ENCODE measurements at regions not wholly inside any gene's neighbourhood (a gene's known extent, or its start where the extent isn't known, plus 50 kb on each side); places are given as distances from the start of the nearest gene placed in this dataset.

DNA sequence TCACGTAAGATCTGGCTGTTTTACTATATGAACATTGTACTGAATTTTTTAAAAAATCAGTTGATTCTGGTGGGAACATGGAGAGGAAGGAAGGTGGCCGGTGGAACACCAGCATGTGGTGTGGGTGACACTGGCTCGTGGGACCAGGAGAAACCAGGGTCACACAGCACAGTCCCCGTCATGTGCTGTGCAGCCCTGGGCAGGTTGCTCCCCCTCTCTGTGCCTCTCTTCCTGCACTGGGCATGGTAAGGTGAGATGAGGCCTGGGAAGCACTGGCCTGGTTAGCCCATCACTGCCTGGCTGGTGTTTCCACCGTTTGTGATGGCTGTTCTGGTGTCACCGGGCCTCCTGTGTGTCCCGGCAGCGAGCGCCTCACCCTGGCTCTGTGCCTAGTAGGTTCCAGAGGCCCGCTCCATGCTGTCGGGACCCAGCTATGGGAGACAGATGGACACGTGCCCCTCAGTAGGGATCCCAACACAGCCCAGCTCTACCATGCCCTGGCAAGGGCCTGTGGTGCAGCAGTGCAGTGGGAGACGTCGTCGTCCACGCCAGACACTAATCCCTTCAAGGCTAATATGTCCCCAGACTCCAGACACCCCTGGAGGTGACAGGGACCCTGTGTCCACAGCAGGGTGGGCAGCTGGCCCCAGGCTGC, 88.2 kb upstream of the LINC01488 start:
- no peaks in the 10 kb centered on the region for H3K9me3 ChIP-seq (ENCODE audit: control insufficient read depth, low read length)

DNA sequence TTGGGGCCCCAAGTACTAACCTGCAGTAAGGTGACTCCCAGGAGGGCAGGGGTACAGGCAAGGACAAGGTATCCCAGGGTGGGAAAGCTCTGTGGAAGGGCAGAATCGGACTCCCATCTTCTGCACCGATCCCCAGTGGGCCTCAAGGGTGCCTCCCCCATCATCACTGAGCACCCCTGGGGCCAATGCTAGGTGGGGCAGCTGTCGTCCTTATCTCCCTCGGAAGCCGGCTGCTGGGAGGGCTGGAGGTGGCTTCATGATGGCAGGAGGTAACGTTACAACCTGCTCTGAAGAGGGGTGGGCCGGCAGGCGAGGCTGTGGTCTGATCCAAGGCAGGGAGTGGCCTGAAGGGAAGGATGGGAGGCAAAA, 87.6 kb upstream of the LINC01488 start:
- Histone ChIP-seq H3K9me3 (ENCODE audit: control insufficient read depth, low read length) (no peaks in the 10 kb centered on the region), H3K4me3 (ENCODE audit: low read length) (no peak overlapping the region), H3K27me3 (ENCODE audit: control insufficient read depth, insufficient read depth, low read length) (no peaks in the 10 kb centered on the region), H3K36me3 (ENCODE audit: control insufficient read depth, insufficient read depth, low read length) (no peaks in the 10 kb centered on the region), H3K4me1 (ENCODE audit: control insufficient read depth, insufficient read depth, low read length) (peaks cover 2% of the 10 kb centered on the region), H3K9ac (ENCODE audit: low read length) (no peak overlapping the region)

More for the DNA sequence above, 88.2 kb upstream of the LINC01488 start:
- H3K36me3 ChIP-seq (ENCODE audit: control insufficient read depth, insufficient read depth, low read length) = no peaks in the 10 kb centered on the region
- H3K4me1 ChIP-seq (ENCODE audit: control insufficient read depth, insufficient read depth, low read length) = peaks cover 4% of the 10 kb centered on the region
- H3K9ac ChIP-seq (ENCODE audit: low read length) = no peak overlapping the region
- H3K27me3 ChIP-seq (ENCODE audit: control insufficient read depth, insufficient read depth, low read length) = no peaks in the 10 kb centered on the region
- H3K4me3 ChIP-seq (ENCODE audit: low read length) = no peak overlapping the region

DNA sequence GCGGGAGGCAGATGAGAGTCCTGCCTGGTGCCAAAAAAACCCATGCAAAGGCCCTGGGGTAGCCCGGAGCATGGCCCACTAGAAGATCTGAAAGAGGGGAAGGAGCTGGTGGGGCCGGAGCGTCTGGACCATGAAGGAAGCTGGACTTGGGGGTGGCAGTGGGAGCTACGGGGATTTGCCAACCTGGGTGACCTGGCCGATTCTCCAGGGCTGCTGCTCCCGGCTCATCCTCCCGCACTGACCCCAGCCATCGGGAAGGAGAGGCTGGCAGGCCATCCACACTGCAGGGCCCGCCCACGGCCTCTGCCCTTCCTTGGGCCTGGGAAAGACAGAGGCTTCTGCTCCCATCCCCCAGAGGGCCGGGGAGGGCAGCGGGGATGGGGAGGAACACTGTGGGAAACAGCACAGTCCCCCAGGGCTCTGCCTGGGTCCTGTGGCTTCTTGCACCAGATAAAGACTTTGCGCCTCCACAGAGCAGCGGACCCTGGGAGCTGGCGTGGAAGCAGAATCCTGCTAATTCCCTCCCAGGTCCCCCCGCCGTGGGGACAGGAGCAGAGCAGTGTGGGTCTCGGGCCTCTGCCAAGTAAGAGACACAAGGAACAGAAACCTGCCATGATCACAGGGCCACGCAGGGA, 87.1 kb upstream of the LINC01488 start:
- no peak overlapping the region for H3K9ac ChIP-seq (ENCODE audit: low read length)
- no peak overlapping the region for H3K4me3 ChIP-seq (ENCODE audit: low read length)
- no peaks in the 10 kb centered on the region for H3K9me3 ChIP-seq (ENCODE audit: control insufficient read depth, low read length)
- no peaks in the 10 kb centered on the region for H3K4me1 ChIP-seq (ENCODE audit: control insufficient read depth, insufficient read depth, low read length)
- no peaks in the 10 kb centered on the region for H3K27me3 ChIP-seq (ENCODE audit: control insufficient read depth, insufficient read depth, low read length)
- H3K36me3 ChIP-seq (ENCODE audit: control insufficient read depth, insufficient read depth, low read length) = no peaks in the 10 kb centered on the region

DNA sequence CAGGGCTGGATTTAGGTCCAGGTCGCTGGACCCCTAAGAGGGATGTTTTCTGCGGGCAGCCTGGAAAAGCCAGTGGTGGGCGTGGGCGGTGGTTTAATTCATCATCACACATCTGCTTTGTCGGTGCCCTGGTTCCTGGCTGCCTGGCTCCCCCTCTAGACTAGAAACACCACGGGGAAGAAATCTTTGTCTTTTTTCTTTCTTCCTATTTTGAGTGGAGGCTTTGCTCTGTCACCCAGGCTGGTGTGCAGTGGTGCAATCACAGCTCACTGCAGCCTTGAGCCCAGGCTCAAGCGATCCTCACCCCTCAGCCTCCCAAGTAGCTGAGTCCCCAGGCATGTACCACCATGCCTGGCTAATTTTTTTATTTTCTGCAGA, 86.6 kb upstream of the LINC01488 start:
- no peaks in the 10 kb centered on the region for H3K4me1 ChIP-seq (ENCODE audit: control insufficient read depth, insufficient read depth, low read length)
- H3K4me3 ChIP-seq (ENCODE audit: low read length) = no peak overlapping the region
- no peaks in the 10 kb centered on the region for H3K9me3 ChIP-seq (ENCODE audit: control insufficient read depth, low read length)
- no peaks in the 10 kb centered on the region for H3K36me3 ChIP-seq (ENCODE audit: control insufficient read depth, insufficient read depth, low read length)
- H3K27me3 ChIP-seq (ENCODE audit: control insufficient read depth, insufficient read depth, low read length) = no peaks in the 10 kb centered on the region
- H3K9ac ChIP-seq (ENCODE audit: low read length) = no peak overlapping the region

DNA sequence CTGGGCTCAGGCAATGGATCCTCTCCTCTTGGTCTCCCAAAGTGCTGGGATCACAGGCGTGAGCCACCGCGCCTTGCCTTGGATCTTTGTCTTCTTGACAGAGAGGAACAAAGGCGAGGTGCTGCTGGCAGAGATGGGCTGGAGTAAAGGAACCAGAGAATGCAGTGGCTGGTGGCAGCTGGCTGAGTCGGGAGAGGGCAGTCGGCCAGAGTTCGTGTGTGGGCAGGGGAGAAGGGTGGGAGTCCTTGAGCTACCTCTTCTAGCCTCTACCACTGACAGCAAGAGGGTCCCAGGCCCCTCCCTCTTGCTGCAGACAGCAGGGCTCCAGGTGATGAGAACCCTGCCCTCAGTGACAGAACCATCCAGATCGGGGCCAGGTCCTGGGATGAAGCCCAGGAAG, 86.2 kb upstream of the LINC01488 start:
- no peak overlapping the region for H3K4me3 ChIP-seq (ENCODE audit: low read length)
- no peak overlapping the region for H3K9ac ChIP-seq (ENCODE audit: low read length)
- no peaks in the 10 kb centered on the region for H3K4me1 ChIP-seq (ENCODE audit: control insufficient read depth, insufficient read depth, low read length)
- no peaks in the 10 kb centered on the region for H3K36me3 ChIP-seq (ENCODE audit: control insufficient read depth, insufficient read depth, low read length)
- H3K9me3 ChIP-seq (ENCODE audit: control insufficient read depth, low read length) = no peaks in the 10 kb centered on the region
- no peaks in the 10 kb centered on the region for H3K27me3 ChIP-seq (ENCODE audit: control insufficient read depth, insufficient read depth, low read length)

DNA sequence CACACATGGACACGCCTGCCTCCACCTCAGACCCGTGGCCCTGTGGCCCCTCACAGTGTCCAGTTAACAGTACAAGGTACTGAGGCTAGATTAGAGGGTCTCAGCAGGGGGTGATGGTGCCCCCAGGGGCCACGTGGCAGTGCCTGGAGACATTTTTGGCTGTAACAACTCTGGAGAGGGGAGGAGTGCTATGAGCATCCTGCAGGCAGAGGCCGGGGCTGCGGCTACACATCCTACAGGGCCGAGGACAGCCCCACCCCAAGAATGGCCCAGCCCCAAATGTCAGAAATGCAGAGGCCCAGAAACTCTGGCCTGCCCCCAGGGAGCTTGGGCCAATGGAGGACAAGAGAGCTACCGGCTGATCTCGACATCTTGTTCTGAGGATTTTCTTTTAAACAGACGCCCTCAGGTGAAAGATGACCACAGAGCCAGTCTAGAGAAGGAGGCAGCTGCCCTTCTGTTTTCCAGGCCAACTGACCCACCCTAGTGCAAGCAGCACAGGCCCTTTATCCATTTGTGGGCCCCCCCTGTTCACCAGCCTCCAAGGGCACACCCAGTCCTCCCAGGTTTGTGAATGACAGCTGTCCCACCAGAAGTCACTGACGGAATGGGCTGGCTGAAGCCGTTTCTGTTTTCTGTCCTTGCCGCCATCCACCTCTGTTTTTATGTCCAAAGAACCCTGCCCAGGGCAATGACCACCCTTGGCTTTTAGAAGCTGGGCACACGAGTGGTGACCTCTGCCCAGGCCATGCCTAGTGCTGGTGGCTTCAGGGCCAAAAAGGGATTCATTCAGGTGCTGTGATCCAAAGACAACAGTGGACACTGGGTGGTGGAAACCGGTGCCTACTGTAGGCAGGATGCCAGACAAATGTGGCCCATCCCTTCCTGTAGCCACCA, 85.2 kb upstream of the LINC01488 start:
- H3K9ac ChIP-seq (ENCODE audit: low read length) = no peak overlapping the region
- H3K9me3 ChIP-seq (ENCODE audit: control insufficient read depth, low read length) = no peaks in the 10 kb centered on the region
- H3K36me3 ChIP-seq (ENCODE audit: control insufficient read depth, insufficient read depth, low read length) = no peaks in the 10 kb centered on the region
- H3K4me1 ChIP-seq (ENCODE audit: control insufficient read depth, insufficient read depth, low read length) = no peaks in the 10 kb centered on the region
- no peak overlapping the region for H3K4me3 ChIP-seq (ENCODE audit: low read length)
- H3K27me3 ChIP-seq (ENCODE audit: control insufficient read depth, insufficient read depth, low read length) = no peaks in the 10 kb centered on the region

DNA sequence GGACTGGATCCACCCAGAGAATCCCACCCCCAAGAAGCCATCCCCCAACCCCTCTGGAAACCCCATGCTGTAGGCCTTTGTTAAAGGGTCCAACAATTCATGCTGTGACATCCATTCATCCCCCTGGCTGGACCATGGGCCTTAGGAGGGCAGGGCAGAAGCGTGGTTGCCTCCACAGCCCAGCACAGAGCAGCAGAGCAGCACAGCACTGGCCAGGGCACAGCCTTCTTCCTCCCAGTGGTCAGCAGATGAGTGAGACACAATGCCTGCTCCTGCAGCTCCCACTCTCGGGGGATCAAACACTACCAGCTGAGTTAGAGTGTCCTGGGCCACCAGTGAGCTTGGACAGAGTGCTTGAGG, 84.5 kb upstream of the LINC01488 start:
- no peaks in the 10 kb centered on the region for H3K36me3 ChIP-seq (ENCODE audit: control insufficient read depth, insufficient read depth, low read length)
- H3K9me3 ChIP-seq (ENCODE audit: control insufficient read depth, low read length) = no peaks in the 10 kb centered on the region
- no peak overlapping the region for H3K9ac ChIP-seq (ENCODE audit: low read length)
- no peaks in the 10 kb centered on the region for H3K27me3 ChIP-seq (ENCODE audit: control insufficient read depth, insufficient read depth, low read length)
- H3K4me1 ChIP-seq (ENCODE audit: control insufficient read depth, insufficient read depth, low read length) = no peaks in the 10 kb centered on the region
- H3K4me3 ChIP-seq (ENCODE audit: low read length) = no peak overlapping the region

DNA sequence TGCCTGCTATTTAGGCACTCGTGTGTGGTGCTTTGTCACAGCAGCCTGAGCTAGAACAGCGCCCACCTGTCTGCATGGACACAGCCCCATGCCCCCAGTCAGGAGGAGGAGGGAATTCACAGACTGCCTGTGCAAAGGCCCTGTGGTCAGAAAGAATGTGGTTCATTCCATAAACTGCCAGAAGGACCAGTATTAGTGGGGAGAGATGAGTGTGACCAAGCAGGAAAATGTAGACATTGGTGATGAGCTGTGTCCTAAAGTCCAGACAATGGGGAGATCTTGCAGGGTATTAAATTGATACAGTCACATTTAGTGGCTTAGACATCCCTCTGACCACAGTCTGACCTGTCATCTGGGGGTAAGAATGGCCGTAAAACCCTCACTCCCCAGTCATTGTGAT, 83.7 kb upstream of the LINC01488 start:
- H3K4me3 ChIP-seq (ENCODE audit: low read length) = no peak overlapping the region
- no peaks in the 10 kb centered on the region for H3K4me1 ChIP-seq (ENCODE audit: control insufficient read depth, insufficient read depth, low read length)
- no peaks in the 10 kb centered on the region for H3K27me3 ChIP-seq (ENCODE audit: control insufficient read depth, insufficient read depth, low read length)
- no peaks in the 10 kb centered on the region for H3K9me3 ChIP-seq (ENCODE audit: control insufficient read depth, low read length)
- no peak overlapping the region for H3K9ac ChIP-seq (ENCODE audit: low read length)
- no peaks in the 10 kb centered on the region for H3K36me3 ChIP-seq (ENCODE audit: control insufficient read depth, insufficient read depth, low read length)

DNA sequence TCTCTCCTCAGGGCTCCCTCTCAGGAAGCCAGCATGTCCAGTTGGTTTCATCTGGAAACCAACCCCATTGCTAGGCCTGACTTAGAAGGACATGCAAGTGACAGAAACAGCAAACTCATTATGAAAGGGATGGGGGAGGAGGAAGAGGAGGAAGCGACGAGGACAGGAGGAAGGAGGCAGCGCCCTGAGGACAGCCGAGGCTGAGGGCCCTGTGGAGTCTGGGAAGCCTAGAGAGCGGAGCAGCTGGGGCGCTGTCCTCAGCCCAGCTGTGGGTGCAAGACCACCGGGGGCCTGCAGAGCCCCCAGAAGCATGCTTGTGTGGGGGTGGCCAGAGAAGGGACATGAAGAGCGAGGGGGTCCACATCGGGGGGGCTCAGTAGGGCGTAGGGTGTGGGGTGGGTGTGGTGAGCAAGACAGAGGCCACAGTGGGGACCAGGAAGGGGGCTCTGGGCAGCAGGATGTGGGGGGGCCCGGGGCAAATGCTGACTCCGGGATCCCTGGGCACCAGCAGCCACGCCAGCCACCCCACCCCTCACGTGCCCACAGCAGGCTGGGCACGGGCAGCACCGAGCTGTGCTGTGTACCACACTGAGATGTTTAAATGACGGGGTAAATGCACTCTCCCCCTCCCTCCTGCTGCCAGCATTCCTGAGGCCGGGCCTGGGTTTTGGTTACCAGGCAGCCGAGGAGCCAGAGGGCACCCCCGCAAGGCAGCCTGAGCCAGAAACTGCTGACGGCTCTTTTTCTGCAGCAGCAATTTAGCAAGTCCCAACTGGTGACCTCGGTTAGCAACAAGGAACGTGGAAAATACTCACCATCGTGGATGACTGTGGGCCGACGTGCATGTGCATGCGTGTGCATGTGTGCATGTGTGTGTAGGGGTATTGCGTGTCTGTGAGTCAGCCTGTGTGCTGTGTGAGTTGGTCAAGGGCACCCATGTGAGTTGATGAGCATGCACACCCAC, 82.7 kb upstream of the LINC01488 start:
- H3K9ac ChIP-seq (ENCODE audit: low read length) = no peak overlapping the region
- no peaks in the 10 kb centered on the region for H3K36me3 ChIP-seq (ENCODE audit: control insufficient read depth, insufficient read depth, low read length)
- H3K4me3 ChIP-seq (ENCODE audit: low read length) = no peak overlapping the region
- no peaks in the 10 kb centered on the region for H3K27me3 ChIP-seq (ENCODE audit: control insufficient read depth, insufficient read depth, low read length)
- H3K9me3 ChIP-seq (ENCODE audit: control insufficient read depth, low read length) = no peaks in the 10 kb centered on the region
- no peaks in the 10 kb centered on the region for H3K4me1 ChIP-seq (ENCODE audit: control insufficient read depth, insufficient read depth, low read length)

DNA sequence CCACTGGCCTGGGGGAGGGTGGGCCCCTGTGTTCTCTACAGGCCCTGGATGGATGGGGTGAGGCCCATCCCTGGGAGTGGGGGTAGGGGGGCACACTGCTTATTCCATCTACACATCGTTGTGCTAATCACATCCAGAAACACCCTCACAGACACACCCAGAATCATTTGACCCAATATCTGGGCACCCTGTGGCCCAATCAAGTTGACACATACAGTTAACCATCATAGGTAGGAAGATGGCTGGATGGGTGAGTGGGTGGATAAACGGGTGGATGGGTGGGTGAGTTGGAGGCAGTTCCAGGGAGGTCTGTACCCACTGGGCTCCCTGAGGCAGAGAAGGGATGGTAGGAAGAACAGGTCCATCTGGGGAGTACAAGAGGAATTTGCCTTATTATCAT, 81.3 kb upstream of the LINC01488 start:
- Histone ChIP-seq H3K9ac (ENCODE audit: low read length) (no peak overlapping the region), H3K27me3 (ENCODE audit: control insufficient read depth, insufficient read depth, low read length) (no peaks in the 10 kb centered on the region)

DNA sequence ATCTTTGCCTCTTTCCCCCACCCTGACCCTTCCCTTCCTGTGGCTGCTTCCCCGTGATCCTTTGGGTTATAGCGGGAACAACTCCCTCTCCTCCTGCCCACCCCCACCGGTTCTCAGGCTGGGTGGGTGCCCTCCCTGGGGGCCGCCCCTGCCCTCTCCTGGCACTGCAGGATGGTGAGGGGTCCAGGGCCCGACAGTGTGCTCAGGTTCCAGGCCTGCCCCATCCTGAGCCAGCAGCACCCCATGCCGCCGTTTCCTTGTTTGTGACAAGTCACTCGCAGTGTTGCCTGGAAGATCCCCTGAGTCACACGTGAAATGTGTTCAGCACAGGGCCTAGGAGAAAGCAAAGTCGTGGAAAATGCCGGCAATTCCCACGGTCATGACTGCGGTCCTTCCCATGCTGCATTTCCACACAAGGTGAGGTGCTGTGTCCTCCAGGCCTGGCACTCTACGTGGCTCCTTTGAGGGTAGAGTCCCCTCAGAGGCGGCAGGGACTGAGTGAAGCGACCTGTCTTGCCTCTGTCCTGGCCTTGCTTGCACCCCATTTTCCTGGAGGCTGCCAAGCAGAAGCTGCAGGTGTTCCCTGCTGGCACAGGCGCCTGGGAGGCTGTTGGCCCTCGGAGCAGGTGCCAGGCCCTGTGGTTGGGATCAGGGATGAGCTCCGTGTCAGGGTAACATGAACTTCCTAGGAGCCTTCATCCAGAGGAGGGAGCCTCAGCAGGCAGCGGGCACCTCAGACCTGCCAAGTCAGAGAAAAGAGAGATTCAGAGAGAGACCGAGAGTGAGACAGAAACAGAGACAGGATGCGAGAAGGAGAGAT, 80.5 kb upstream of the LINC01488 start:
- no peak overlapping the region for H3K9ac ChIP-seq (ENCODE audit: low read length)
- H3K4me3 ChIP-seq (ENCODE audit: low read length) = no peak overlapping the region
- no peaks in the 10 kb centered on the region for H3K27me3 ChIP-seq (ENCODE audit: control insufficient read depth, insufficient read depth, low read length)
- no peaks in the 10 kb centered on the region for H3K36me3 ChIP-seq (ENCODE audit: control insufficient read depth, insufficient read depth, low read length)
- H3K9me3 ChIP-seq (ENCODE audit: control insufficient read depth, low read length) = no peaks in the 10 kb centered on the region
- no peaks in the 10 kb centered on the region for H3K4me1 ChIP-seq (ENCODE audit: control insufficient read depth, insufficient read depth, low read length)

More for the DNA sequence above, 81.3 kb upstream of the LINC01488 start:
- no peaks in the 10 kb centered on the region for H3K36me3 ChIP-seq (ENCODE audit: control insufficient read depth, insufficient read depth, low read length)
- no peak overlapping the region for H3K4me3 ChIP-seq (ENCODE audit: low read length)
- no peaks in the 10 kb centered on the region for H3K9me3 ChIP-seq (ENCODE audit: control insufficient read depth, low read length)
- H3K4me1 ChIP-seq (ENCODE audit: control insufficient read depth, insufficient read depth, low read length) = no peaks in the 10 kb centered on the region

All from mucosa of stomach (tissue), 1 donor.